SK-N-MC (cell line): ENCODE measurements at regions not wholly inside any gene's neighbourhood (a gene's known extent, or its start where the extent isn't known, plus 50 kb on each side); places are given as distances from the start of the nearest gene placed in this dataset.

Experiments
- EZH2 ChIP-seq: fragments of 200-600 bp; sonication (generic); IDR thresholded peaks from one replicate; pipeline ENCODE4 v1.6.1; 2017; ENCODE audit warnings: antibody characterized with exemption
- FOXP2 ChIP-seq: optimal IDR thresholded peaks from 2 replicates; pipeline ENCODE3; 2011; ENCODE audit warnings: mild to moderate bottlenecking, moderate library complexity; ENCODE audit not compliant: insufficient read depth; ENCODE audit errors: extremely low read length, control extremely low read depth
- POLR2AphosphoS5 ChIP-seq: IDR thresholded peaks from 2 replicates; pipeline ENCODE4 v1.6.1; 2012; ENCODE audit warnings: mild to moderate bottlenecking, low read depth, low read length, borderline replicate concordance

DNA sequence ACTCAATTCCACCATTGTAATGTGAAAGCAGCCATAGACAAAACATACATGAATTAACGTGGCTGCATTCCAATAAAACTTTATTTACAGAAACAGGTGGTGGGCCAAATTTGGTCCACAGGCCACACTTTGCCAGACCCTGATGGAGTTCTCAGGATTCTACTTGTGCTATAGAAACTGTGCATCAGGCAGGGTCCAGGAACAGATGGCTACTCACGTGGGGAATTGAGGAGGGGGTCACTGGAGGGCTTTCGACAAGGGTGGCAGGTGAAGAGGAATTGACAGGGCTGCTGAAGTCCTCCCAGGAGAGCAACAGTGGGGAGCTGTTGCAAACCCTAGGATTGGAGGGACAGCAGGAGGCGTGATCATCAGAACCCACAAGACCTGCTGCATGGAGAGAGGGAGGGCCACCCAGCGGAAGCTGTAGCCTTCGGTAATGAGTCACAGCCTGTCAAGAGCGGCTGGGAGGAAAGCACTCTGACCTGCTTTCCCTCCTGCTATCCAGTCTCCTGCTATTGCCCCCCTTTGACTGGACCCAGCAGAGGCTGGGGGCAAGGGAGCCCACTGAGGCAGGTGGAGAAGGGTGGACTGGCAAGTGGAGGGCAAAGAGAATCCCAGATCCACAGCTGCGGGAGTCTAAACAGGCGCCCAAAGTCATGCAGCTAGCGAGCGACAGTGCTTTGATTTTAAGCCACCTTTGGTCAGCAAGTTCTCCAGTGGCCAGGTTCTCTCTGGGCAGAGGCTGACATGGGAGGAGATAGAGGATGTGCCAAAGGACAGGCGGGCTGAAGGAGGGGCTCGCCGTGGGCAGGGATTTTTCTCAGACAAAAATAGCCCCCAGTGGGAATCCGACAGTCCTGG lies 138.3 kb upstream of the SMIM23 start:
- TF ChIP-seq POLR2AphosphoS5 (no peak), EZH2 (no peak), FOXP2 (no peak)
